IPS DF 6.9 (cell line): ENCODE measurements at regions not wholly inside any gene's neighbourhood (a gene's known extent, or its start where the extent isn't known, plus 50 kb on each side); places are given as distances from the start of the nearest gene placed in this dataset.

Experiments
- DNase-seq: peaks from one replicate; pipeline ENCODE4 v3.0.0-alpha.2; 2013; ENCODE audit warnings: low read depth, low spot score
- H3K27ac ChIP-seq: one replicate; pipeline ENCODE4 v1.5.1; 2013; ENCODE audit warnings: low read length, control low read depth
- H3K27me3 ChIP-seq: 2 replicates; pipeline ENCODE4 v1.6.1; 2013; ENCODE audit warnings: mild to moderate bottlenecking, low read length; ENCODE audit not compliant: control insufficient read depth, insufficient read depth
- H3K36me3 ChIP-seq: 2 replicates; pipeline ENCODE4 v1.6.1; 2013; ENCODE audit warnings: low read length; ENCODE audit not compliant: control insufficient read depth, insufficient read depth
- H3K4me1 ChIP-seq: 2 replicates; pipeline ENCODE4 v1.6.1; 2013; ENCODE audit warnings: low read length; ENCODE audit not compliant: control insufficient read depth, insufficient read depth
- H3K4me3 ChIP-seq: 2 replicates; pipeline ENCODE4 v1.5.1; 2013; ENCODE audit warnings: mild to moderate bottlenecking, low read length
- H3K9me3 ChIP-seq: 2 replicates; pipeline ENCODE4 v1.6.1; 2013; ENCODE audit warnings: low read length, inconsistent platforms; ENCODE audit not compliant: control insufficient read depth, insufficient read depth
- WGBS: extraction: QIAGEN DNeasy Blood & Tissue Kit; methylation state at CpG from one replicate; pipeline ENCODE4 v1.1.7; 2013; ENCODE audit warnings: mixed read lengths, missing lambda C conversion rate; ENCODE audit not compliant: insufficient read length, insufficient coverage; 5-methylcytosine and 5-hydroxymethylcytosine counted together

- Histone ChIP-seq H3K36me3 (no peaks in the 10 kb centered on the region), H3K9me3 (no peaks in the 10 kb centered on the region; the same call in none of the 2 replicates), H3K27ac (no peak overlapping the region), H3K27me3 (no peaks in the 10 kb centered on the region), H3K4me1 (no peaks in the 10 kb centered on the region), H3K4me3 (no peak overlapping the region)
- no CpG with 5 or more reads among the region's 9 CpGs for WGBS
- DNase-seq, result no peak
Measured at GRCh38 chr1:5724847-5725246, 267.4 kb downstream of the NPHP4 start.

GRCh38 chr1:5722635-5723164, 269.5 kb downstream of the NPHP4 start:
- Histone ChIP-seq H3K4me3 (no peak overlapping the region), H3K36me3 (no peaks in the 10 kb centered on the region), H3K9me3 (no peaks in the 10 kb centered on the region; the same call in none of the 2 replicates), H3K4me1 (no peaks in the 10 kb centered on the region), H3K27ac (no peak overlapping the region), H3K27me3 (no peaks in the 10 kb centered on the region)
- no peak for DNase-seq
- WGBS, result no CpG with 5 or more reads among the region's 12 CpGs

GRCh38 chr1:5721634-5722215, 270.5 kb downstream of the NPHP4 start:
- H3K27me3 ChIP-seq, result no peaks in the 10 kb centered on the region
- no peaks in the 10 kb centered on the region; the same call in none of the 2 replicates for H3K9me3 ChIP-seq
- no peak for DNase-seq
- H3K4me3 ChIP-seq, result no peak overlapping the region
- H3K36me3 ChIP-seq, result no peaks in the 10 kb centered on the region; the same call in 1 of the 2 replicates
- no CpG with 5 or more reads among the region's 3 CpGs for WGBS
- no peak overlapping the region for H3K27ac ChIP-seq
- peaks cover 1% of the 10 kb centered on the region; the same call in 1 of the 2 replicates for H3K4me1 ChIP-seq

DNA sequence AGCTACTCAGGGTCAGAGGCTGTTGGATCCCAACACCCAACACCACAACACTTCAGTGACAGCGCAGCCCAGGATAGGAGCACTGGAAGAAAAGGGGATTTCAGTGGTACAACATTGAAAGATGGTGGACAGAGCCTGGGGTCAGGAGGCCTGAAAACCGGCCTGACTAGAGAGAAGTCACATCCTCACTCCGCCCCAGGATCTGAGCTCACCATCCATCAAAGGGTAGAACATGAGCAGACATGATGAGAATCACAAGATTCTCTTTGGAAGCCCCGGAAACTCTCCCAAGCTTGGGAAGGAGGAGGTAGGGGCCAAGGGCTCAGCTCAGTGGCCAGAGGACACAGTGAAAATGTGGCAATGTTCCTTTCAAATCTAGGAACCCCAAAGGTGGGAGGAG, 271.3 kb downstream of the NPHP4 start:
- H3K9me3 ChIP-seq, result no peaks in the 10 kb centered on the region; the same call in none of the 2 replicates
- no peak overlapping the region for H3K27ac ChIP-seq
- no peaks in the 10 kb centered on the region for H3K27me3 ChIP-seq
- H3K36me3 ChIP-seq, result no peaks in the 10 kb centered on the region; the same call in 1 of the 2 replicates
- DNase-seq, result no peak
- peaks cover 1% of the 10 kb centered on the region; the same call in 1 of the 2 replicates for H3K4me1 ChIP-seq
- no peak overlapping the region for H3K4me3 ChIP-seq
- WGBS, result no CpG with 5 or more reads among the region's 4 CpGs

GRCh38 chr1:5720484-5720883, 271.7 kb downstream of the NPHP4 start:
- H3K4me3 ChIP-seq, result no peak overlapping the region
- no peaks in the 10 kb centered on the region; the same call in 1 of the 2 replicates for H3K36me3 ChIP-seq
- H3K27ac ChIP-seq, result no peak overlapping the region
- no CpG with 5 or more reads among the region's 8 CpGs for WGBS
- no peak for DNase-seq
- H3K27me3 ChIP-seq, result no peaks in the 10 kb centered on the region
- H3K9me3 ChIP-seq, result no peaks in the 10 kb centered on the region; the same call in none of the 2 replicates
- peaks cover 1% of the 10 kb centered on the region; the same call in 1 of the 2 replicates for H3K4me1 ChIP-seq

DNA sequence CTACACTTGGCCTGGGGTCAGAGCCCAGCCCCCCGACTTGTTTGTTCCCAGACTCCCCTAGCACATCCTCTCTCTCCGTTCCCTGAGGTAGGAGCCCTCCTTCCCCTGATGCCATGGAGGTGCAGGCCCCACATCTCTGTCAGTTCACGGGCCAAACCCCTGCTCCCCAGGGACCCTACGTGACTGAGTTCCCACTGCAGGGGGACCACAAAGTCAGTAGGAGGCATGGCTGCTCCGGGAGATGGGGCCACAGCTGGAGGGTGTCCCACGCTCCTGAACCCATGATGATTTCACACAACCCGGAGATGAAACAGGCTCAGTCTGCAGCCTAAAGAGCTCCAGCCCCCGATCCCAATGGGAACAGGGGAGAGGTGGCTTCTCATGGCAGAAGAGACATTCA, 272.2 kb downstream of the NPHP4 start:
- Histone ChIP-seq H3K9me3 (no peaks in the 10 kb centered on the region; the same call in none of the 2 replicates), H3K4me1 (peaks cover 1% of the 10 kb centered on the region; the same call in 1 of the 2 replicates), H3K36me3 (no peaks in the 10 kb centered on the region; the same call in 1 of the 2 replicates), H3K27ac (no peak overlapping the region), H3K4me3 (no peak overlapping the region), H3K27me3 (no peaks in the 10 kb centered on the region)
- no CpG with 5 or more reads among the region's 8 CpGs for WGBS
- DNase-seq, result no peak

DNA sequence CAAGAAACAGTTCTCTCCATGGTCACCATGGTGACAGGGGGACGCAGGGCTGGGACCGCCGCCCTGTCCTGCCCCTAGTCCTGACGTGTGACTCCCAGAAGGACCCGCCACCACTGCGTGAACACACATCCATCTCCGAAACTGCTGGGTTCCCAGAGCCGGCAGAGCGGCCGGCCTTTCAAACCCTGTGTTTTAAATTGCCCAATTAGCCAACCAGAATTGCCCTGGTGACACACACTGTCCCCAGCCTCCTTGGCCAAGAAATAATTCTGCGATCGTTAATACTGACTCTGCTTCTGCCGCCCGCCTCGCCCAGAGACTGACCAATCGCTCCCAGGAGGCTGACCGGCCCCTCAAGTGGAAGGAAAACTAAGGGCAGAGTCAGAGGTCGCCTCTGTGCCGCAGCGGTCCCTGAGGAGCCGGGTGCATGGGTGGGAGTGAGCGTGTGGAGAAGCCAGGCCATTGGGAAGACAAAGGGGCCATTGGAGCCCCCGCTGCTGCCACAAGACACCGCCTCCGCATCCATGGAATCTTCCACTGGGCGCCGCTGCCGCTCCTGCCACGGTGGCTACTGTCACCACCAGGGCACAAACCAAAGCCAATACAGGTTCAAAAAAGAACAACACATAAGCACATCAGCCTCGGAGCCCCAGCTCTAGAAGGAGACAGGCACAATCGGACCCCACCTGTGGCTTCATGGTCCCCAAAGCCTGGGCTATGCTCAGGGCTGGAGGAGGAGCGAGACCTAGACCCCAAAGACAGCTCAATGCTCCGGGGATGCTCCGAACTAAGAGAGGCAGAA, 273.2 kb downstream of the NPHP4 start:
- Histone ChIP-seq H3K36me3 (no peaks in the 10 kb centered on the region; the same call in 1 of the 2 replicates), H3K9me3 (no peaks in the 10 kb centered on the region; the same call in 1 of the 2 replicates), H3K27me3 (no peaks in the 10 kb centered on the region), H3K27ac (no peak overlapping the region), H3K4me1 (peaks cover 1% of the 10 kb centered on the region; the same call in 1 of the 2 replicates), H3K4me3 (no peak overlapping the region)
- no peak for DNase-seq
- WGBS, result no CpG with 5 or more reads among the region's 34 CpGs

DNA sequence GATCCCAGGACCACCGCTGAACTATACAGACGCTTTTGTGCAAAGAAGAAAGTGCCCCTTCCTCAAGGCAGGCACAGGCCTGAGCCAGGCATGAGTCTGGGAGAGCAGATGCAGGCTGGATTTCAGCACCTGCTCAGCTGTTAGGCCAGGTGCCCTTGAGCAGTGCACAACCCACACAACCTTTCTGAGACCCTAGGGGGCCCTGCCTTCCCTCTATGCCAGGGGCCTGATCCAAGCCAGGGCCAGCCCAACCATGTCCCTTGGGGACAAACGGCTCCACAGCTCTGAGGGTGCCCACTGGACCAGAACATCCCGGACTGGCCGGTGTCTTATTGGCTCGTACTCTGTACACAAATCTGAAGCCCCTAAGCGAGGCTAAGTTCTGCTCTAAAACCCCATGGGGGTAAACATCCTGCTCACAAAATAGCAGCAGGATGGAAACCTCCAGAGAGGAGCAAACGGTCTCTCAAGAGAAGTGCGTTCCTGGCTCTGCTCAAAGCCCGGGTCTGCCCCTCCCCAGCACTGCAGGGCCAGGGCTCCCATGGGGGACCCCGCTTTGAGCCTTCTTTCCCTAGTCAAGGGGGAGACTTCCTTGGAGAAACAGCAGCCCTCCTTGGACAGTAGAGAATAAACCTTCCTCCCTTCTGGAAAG, 275.1 kb downstream of the NPHP4 start:
- H3K4me3 ChIP-seq, result no peak overlapping the region
- no CpG with 5 or more reads among the region's 11 CpGs for WGBS

GRCh38 chr1:5716126-5716525, 276.1 kb downstream of the NPHP4 start:
- no peaks in the 10 kb centered on the region for H3K27me3 ChIP-seq
- WGBS, result no CpG with 5 or more reads among the region's 6 CpGs

More for the DNA sequence above, 275.1 kb downstream of the NPHP4 start:
- H3K27ac ChIP-seq, result no peak overlapping the region
- no peaks in the 10 kb centered on the region; the same call in 1 of the 2 replicates for H3K36me3 ChIP-seq
- peaks cover 1% of the 10 kb centered on the region; the same call in 1 of the 2 replicates for H3K4me1 ChIP-seq
- no peaks in the 10 kb centered on the region for H3K27me3 ChIP-seq
- no peak for DNase-seq
- no peaks in the 10 kb centered on the region; the same call in none of the 2 replicates for H3K9me3 ChIP-seq

More at GRCh38 chr1:5716126-5716525, 276.1 kb downstream of the NPHP4 start:
- DNase-seq, result no peak
- peaks cover 1% of the 10 kb centered on the region; the same call in 1 of the 2 replicates for H3K4me1 ChIP-seq
- H3K9me3 ChIP-seq, result no peaks in the 10 kb centered on the region; the same call in 1 of the 2 replicates
- no peak overlapping the region for H3K4me3 ChIP-seq
- H3K36me3 ChIP-seq, result no peaks in the 10 kb centered on the region; the same call in 1 of the 2 replicates
- H3K27ac ChIP-seq, result no peak overlapping the region
